ENCODE measurements at regions not wholly inside any gene's neighbourhood (a gene's known extent, or its start where the extent isn't known, plus 50 kb on each side); places are given as distances from the start of the nearest gene placed in this dataset.

DNA sequence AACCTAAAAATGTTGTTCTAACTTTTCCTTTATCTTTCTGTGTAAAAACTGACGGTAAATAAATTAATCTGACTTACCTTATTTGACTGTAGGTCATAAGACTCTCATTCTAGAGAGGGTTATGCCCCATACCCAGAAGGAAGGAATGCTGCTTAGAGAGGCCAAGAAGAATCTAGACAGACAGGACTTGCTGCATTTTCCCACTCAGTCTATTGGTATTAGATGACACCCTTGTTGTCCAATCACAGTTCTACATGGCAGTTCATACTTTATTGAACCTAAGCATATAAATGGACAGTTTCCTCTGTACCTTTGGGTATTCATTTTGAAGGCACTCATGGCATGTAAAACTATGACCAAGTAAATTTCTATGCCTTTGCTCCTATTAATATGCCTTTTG lies 359.6 kb upstream of the ID4 start:
- TF ChIP-seq, protein P1, sequence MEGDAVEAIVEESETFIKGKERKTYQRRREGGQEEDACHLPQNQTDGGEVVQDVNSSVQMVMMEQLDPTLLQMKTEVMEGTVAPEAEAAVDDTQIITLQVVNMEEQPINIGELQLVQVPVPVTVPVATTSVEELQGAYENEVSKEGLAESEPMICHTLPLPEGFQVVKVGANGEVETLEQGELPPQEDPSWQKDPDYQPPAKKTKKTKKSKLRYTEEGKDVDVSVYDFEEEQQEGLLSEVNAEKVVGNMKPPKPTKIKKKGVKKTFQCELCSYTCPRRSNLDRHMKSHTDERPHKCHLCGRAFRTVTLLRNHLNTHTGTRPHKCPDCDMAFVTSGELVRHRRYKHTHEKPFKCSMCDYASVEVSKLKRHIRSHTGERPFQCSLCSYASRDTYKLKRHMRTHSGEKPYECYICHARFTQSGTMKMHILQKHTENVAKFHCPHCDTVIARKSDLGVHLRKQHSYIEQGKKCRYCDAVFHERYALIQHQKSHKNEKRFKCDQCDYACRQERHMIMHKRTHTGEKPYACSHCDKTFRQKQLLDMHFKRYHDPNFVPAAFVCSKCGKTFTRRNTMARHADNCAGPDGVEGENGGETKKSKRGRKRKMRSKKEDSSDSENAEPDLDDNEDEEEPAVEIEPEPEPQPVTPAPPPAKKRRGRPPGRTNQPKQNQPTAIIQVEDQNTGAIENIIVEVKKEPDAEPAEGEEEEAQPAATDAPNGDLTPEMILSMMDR (IDR thresholded peaks at IDR 0.05): no peak
- TF ChIP-seq POLR2A (IDR thresholded peaks at IDR 0.05; ENCODE audit: low read depth): no peak
- no peak for TF ChIP-seq EP300 (IDR thresholded peaks at IDR 0.05)
- no peak for TF ChIP-seq POLR2AphosphoS5 (IDR thresholded peaks at IDR 0.05)

Measured in esophagus muscularis mucosa (tissue), 4 donors.